HCT116 (cell line): ENCODE measurements at regions not wholly inside any gene's neighbourhood (a gene's known extent, or its start where the extent isn't known, plus 50 kb on each side); places are given as distances from the start of the nearest gene placed in this dataset.
"Not testable (repeated sequence)": the region's sequence is repeated elsewhere in the genome, so short reads cannot be mapped to it uniquely, and the experiment has no call there.

ENCODE experiments used
- ATAC-seq: fragments of 200-7000 bp; cut with Tn5 transposase; 2 replicates; pipeline ENCODE4 v1.9.1; 2020; ENCODE audit warnings: mild to moderate bottlenecking, moderate library complexity
- BruUV-seq: library from RNA; stranded (reverse); fragments of 400-500 nt; replicated peaks from 2 replicates; lab custom pipeline; 2021; lab: Mats Ljungman, UMichigan
- CTCF ChIA-PET: fragments of 300-600 bp; sonication (Branson Sonifier 250); formaldehyde crosslinking; loops from one replicate; lab custom pipeline; 2021; ENCODE audit warnings: antibody characterized with exemption; lab: Charles Lee
- POLR2A ChIA-PET: fragments of 300-600, 350-600 bp; sonication (Branson Sonifier 250); formaldehyde crosslinking; loops from one replicate; lab custom pipeline; 2021; ENCODE audit warnings: antibody characterized with exemption; lab: Charles Lee
- RAD21 ChIA-PET, 2 experiments: fragments of 300-600 bp; sonication (Branson Sonifier 250); formaldehyde crosslinking; loops; one replicate each; lab custom pipeline; 2023; ENCODE audit warnings: low total read pairs in 2 of 2; ENCODE audit not compliant: uncharacterized antibody in 2 of 2, unreplicated experiment in 2 of 2, low non-redundant PET in 1 of 2; lab: Charles Lee
- DNase-seq: peaks from one replicate; pipeline ENCODE4 v3.0.0-alpha.2; 2010; ENCODE audit warnings: low read depth, low spot score
- H2AFZ ChIP-seq: fragments of 200-600 bp; shearing (Covaris generic), sonication (generic); 2 replicates; pipeline ENCODE4 v1.6.1; 2017; ENCODE audit warnings: low read depth, mixed run types, mixed read lengths, antibody characterized with exemption, low read length; ENCODE audit not compliant: poor library complexity, severe bottlenecking
- H3K27ac ChIP-seq: 2 replicates; pipeline ENCODE4 v1.5.1; 2012; ENCODE audit warnings: low read depth, low read length
- H3K27me3 ChIP-seq: fragments of 200-600 bp; sonication (generic); 2 replicates; pipeline ENCODE4 v1.6.1; 2016; ENCODE audit warnings: mixed run types, low read length, mixed read lengths; ENCODE audit not compliant: insufficient read depth
- H3K36me3 ChIP-seq, 2 experiments: fragments of 200-500 bp in 1 of 2; fragments of 200-600 bp in 1 of 2; sonication (Bioruptor generic) in 1 of 2; sonication (generic) in 1 of 2; 2 replicates each; pipeline versions ENCODE4 v1.5.1 to v1.6.1; 2014 to 2016; ENCODE audit warnings: low read length in 2 of 2, inconsistent platforms in 1 of 2, mixed read lengths in 1 of 2, mixed run types in 1 of 2; ENCODE audit not compliant: insufficient read depth in 2 of 2, control insufficient read depth in 1 of 2
- H3K4me1 ChIP-seq, 2 experiments: fragments of 200-600 bp in 1 of 2; sonication (generic) in 1 of 2; 2 replicates each; pipeline versions ENCODE4 v1.5.1 to v1.6.1; 2012 to 2017; ENCODE audit warnings: low read length in 2 of 2, inconsistent platforms in 1 of 2, mild to moderate bottlenecking in 1 of 2, mixed read lengths in 1 of 2, mixed run types in 1 of 2, moderate library complexity in 1 of 2; ENCODE audit not compliant: insufficient read depth in 2 of 2, control insufficient read depth in 1 of 2
- H3K4me2 ChIP-seq: fragments of 200-600 bp; sonication (generic); 2 replicates; pipeline ENCODE4 v1.6.1; 2017; ENCODE audit warnings: mixed run types, low read length, mixed read lengths
- H3K4me3 ChIP-seq, 2 experiments: fragments of 200-600 bp in 1 of 2; sonication (generic) in 1 of 2; replicated peaks in 1 of 2; 2 replicates each; pipeline ENCODE4 v1.5.1; 2011 to 2016; ENCODE audit warnings: low read length in 2 of 2, control low read depth in 1 of 2, low read depth in 1 of 2, mild to moderate bottlenecking in 1 of 2, mixed read lengths in 1 of 2, mixed run types in 1 of 2
- H3K79me2 ChIP-seq: fragments of 200-600 bp; sonication (generic); 2 replicates; pipeline ENCODE4 v1.6.1; 2017; ENCODE audit warnings: mild to moderate bottlenecking, mixed run types, low read length, moderate library complexity, mixed read lengths; ENCODE audit not compliant: insufficient read depth
- H3K9ac ChIP-seq: fragments of 200-600 bp; sonication (generic); 2 replicates; pipeline ENCODE4 v1.6.1; 2016; ENCODE audit warnings: low read length, mixed read lengths
- H3K9me2 ChIP-seq: fragments of 200-600 bp; sonication (generic), shearing (Covaris generic); 2 replicates; pipeline ENCODE4 v1.6.1; 2017; ENCODE audit warnings: mixed run types, mild to moderate bottlenecking, moderate library complexity; ENCODE audit not compliant: insufficient read depth
- H3K9me3 ChIP-seq, 2 experiments: fragments of 200-500 bp in 1 of 2; fragments of 200-600 bp in 1 of 2; sonication (Bioruptor generic) in 1 of 2; sonication (generic) in 1 of 2; 2 replicates each; pipeline ENCODE4 v1.6.1; 2014 to 2017; ENCODE audit warnings: low read length in 2 of 2, mixed read lengths in 2 of 2, inconsistent platforms in 1 of 2, low read depth in 1 of 2, mild to moderate bottlenecking in 1 of 2, mixed run types in 1 of 2, moderate library complexity in 1 of 2; ENCODE audit not compliant: control insufficient read depth in 1 of 2, insufficient read depth in 1 of 2
- H4K20me1 ChIP-seq: fragments of 200-600 bp; sonication (generic), shearing (Covaris generic); 2 replicates; pipeline ENCODE4 v1.6.1; 2017; ENCODE audit warnings: mixed run types, mild to moderate bottlenecking, moderate library complexity; ENCODE audit not compliant: insufficient read depth
- CBX3 ChIP-seq: IDR thresholded peaks from 2 replicates; pipeline ENCODE4 v1.6.1; 2012; ENCODE audit warnings: low read depth
- CEBPB ChIP-seq: IDR thresholded peaks from 2 replicates; pipeline ENCODE4 v1.6.1; 2012; ENCODE audit warnings: low read depth
- EZH2phosphoT487 ChIP-seq: fragments of 200-600 bp; IDR thresholded peaks from 2 replicates; pipeline ENCODE4 v1.6.1; 2018; ENCODE audit warnings: antibody characterized with exemption, borderline replicate concordance
- FOSL1 ChIP-seq: IDR thresholded peaks from 2 replicates; pipeline ENCODE4 v1.6.1; 2012; ENCODE audit warnings: low read depth
- POLR2A ChIP-seq: IDR thresholded peaks from 2 replicates; pipeline ENCODE4 v1.7.0; 2011; ENCODE audit warnings: borderline replicate concordance; ENCODE audit not compliant: insufficient read depth, insufficient read length; ENCODE audit errors: extremely low read depth
- POLR2AphosphoS5 ChIP-seq: IDR thresholded peaks from 2 replicates; pipeline ENCODE4 v1.6.1; 2011; ENCODE audit warnings: mild to moderate bottlenecking, low read depth, low read length, moderate library complexity
- RAD21 ChIP-seq: IDR thresholded peaks from 2 replicates; pipeline ENCODE4 v1.6.1; 2012; ENCODE audit warnings: low read depth, mild to moderate bottlenecking
- SIN3A ChIP-seq: IDR thresholded peaks from 2 replicates; pipeline ENCODE4 v1.6.1; 2012; ENCODE audit warnings: low read depth
- SP1 ChIP-seq: IDR thresholded peaks from 2 replicates; pipeline ENCODE4 v1.6.1; 2012; ENCODE audit warnings: low read depth
- SRF ChIP-seq: IDR thresholded peaks from 2 replicates; pipeline ENCODE4 v1.6.1; 2012; ENCODE audit warnings: low read depth
- TCF7L2 ChIP-seq: IDR thresholded peaks from 2 replicates; pipeline ENCODE4 v1.7.0; 2011; ENCODE audit warnings: borderline replicate concordance, inconsistent platforms; ENCODE audit not compliant: insufficient read depth, insufficient read length; ENCODE audit errors: extremely low read depth
- intact Hi-C: fragments of 100-400 bp; cut with micrococcal nuclease; formaldehyde crosslinking; loops from 2 replicates; pipeline ENCODE4 v1.10.0; 2022
- TF ChIP-seq, protein P1 (sequence below): IDR thresholded peaks from 2 replicates; pipeline ENCODE4 v1.6.1; 2011; ENCODE audit warnings: mild to moderate bottlenecking, low read length, moderate library complexity; ENCODE audit not compliant: insufficient replicate concordance; ENCODE audit errors: extremely low read depth
- TF ChIP-seq, protein P2 (sequence below): IDR thresholded peaks from 2 replicates; pipeline ENCODE4 v1.6.1; 2012
- TF ChIP-seq, protein P3 (sequence below): IDR thresholded peaks from 2 replicates; pipeline ENCODE4 v1.6.1; 2012

DNA sequence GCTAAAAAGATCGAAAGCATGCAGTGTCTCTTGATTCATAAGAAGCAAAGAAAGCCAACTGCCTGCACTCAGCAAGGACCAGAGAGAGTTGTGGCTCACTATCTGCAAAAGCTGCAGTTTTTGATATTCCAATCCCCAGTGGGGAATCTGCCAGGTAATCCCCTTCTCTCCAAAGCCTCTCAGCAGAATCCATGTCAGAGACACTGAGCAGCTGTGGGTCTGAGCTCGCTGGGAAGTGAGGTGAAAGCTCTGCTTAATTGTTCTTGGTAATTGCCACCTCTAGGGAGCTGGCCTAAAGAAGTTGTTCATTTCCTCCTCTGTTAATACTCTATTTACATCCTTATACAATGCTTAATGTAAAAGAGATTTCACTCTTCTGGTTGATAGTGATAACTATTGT is 261.3 kb upstream of the LRRC4C start:
- intact Hi-C loops: no loop called here
- POLR2A ChIA-PET: no interaction called here

DNA sequence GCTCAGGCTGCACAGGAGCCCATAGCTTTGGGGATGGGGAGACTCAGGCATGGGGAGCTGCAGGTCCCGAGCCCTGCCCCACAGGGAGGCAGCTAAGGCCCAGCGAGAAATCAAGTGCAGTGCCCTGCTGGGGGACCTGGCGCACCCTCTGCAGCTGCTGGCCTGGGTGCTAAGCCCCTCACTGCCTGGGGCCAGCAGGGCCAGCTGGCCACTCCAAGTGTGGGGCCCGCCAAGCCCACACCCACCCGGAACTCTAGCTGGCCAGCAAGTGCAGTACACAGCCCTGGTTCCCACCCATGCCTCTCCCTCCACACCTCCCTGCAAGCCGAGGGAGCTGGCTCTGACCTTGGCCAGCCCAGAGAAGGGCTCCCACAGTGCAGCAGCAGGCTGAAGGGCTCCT is 268.7 kb upstream of the LRRC4C start:
- H3K9ac ChIP-seq, H3K4me2 ChIP-seq, H3K27me3 ChIP-seq, RAD21 ChIA-PET, intact Hi-C loops, H2AFZ ChIP-seq, H3K27ac ChIP-seq, H3K4me1 ChIP-seq, BruUV-seq, H3K4me3 ChIP-seq, DNase-seq, CTCF ChIA-PET, POLR2A ChIA-PET, H3K36me3 ChIP-seq, H4K20me1 ChIP-seq, ATAC-seq, H3K79me2 ChIP-seq, H3K9me2 ChIP-seq: not testable (repeated sequence)
- H3K9me3 ChIP-seq: peaks cover 4 to 11% of the 10 kb centered on the region in 2 experiments; a peak in 2 of 4 replicates

More for the DNA sequence above, 261.3 kb upstream of the LRRC4C start:
- Histone ChIP-seq H3K27ac (no peak overlapping the region), H3K9ac (no peak overlapping the region), H2AFZ (no peak overlapping the region), H3K79me2 (no peaks in the 10 kb centered on the region), H3K4me3 (no peak overlapping the region), H3K36me3 (no peaks in the 10 kb centered on the region), H3K4me2 (no peak overlapping the region), H4K20me1 (no peaks in the 10 kb centered on the region), H3K9me3 (peaks cover 0 to 14% of the 10 kb centered on the region in 2 experiments; a peak in 2 of 4 replicates), H3K4me1 (no peaks in the 10 kb centered on the region), H3K9me2 (no peaks in the 10 kb centered on the region), H3K27me3 (no peaks in the 10 kb centered on the region)
- CTCF ChIA-PET: no interaction called here
- no peak for ATAC-seq
- no peak for TF ChIP-seq TCF7L2
- TF ChIP-seq SIN3A: no peak
- TF ChIP-seq, protein P1, sequence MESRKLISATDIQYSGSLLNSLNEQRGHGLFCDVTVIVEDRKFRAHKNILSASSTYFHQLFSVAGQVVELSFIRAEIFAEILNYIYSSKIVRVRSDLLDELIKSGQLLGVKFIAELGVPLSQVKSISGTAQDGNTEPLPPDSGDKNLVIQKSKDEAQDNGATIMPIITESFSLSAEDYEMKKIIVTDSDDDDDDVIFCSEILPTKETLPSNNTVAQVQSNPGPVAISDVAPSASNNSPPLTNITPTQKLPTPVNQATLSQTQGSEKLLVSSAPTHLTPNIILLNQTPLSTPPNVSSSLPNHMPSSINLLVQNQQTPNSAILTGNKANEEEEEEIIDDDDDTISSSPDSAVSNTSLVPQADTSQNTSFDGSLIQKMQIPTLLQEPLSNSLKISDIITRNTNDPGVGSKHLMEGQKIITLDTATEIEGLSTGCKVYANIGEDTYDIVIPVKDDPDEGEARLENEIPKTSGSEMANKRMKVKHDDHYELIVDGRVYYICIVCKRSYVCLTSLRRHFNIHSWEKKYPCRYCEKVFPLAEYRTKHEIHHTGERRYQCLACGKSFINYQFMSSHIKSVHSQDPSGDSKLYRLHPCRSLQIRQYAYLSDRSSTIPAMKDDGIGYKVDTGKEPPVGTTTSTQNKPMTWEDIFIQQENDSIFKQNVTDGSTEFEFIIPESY: no peak
- no peak for TF ChIP-seq FOSL1
- no peak for TF ChIP-seq POLR2AphosphoS5
- TF ChIP-seq POLR2A: no peak
- TF ChIP-seq RAD21: no peak
- TF ChIP-seq CEBPB: no peak
- no peak for TF ChIP-seq SP1
- no peak for TF ChIP-seq EZH2phosphoT487
- TF ChIP-seq, protein P2, sequence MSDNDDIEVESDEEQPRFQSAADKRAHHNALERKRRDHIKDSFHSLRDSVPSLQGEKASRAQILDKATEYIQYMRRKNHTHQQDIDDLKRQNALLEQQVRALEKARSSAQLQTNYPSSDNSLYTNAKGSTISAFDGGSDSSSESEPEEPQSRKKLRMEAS: no peak
- TF ChIP-seq CBX3: no peak
- TF ChIP-seq, protein P3, sequence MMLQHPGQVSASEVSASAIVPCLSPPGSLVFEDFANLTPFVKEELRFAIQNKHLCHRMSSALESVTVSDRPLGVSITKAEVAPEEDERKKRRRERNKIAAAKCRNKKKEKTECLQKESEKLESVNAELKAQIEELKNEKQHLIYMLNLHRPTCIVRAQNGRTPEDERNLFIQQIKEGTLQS: no peak
- no peak for TF ChIP-seq SRF
- DNase-seq: no peak
- BruUV-seq: no TSS peak
- RAD21 ChIA-PET: no interaction called here
